GM23338 (cell line): ENCODE measurements at regions not wholly inside any gene's neighbourhood (a gene's known extent, or its start where the extent isn't known, plus 50 kb on each side); places are given as distances from the start of the nearest gene placed in this dataset.

Experiments
- EZH2 ChIP-seq: fragments of 200-600 bp; sonication (generic); IDR thresholded peaks from one replicate; pipeline ENCODE4 v1.8.0; 2017; ENCODE audit warnings: antibody characterized with exemption, mild to moderate bottlenecking, low read depth; ENCODE audit not compliant: unreplicated experiment
- POLR2AphosphoS5 ChIP-seq: IDR thresholded peaks from 2 replicates; pipeline ENCODE4 v1.6.1; 2016; ENCODE audit warnings: antibody characterized with exemption, low read depth
- TF ChIP-seq, protein P1 (sequence below), 2 experiments: fragments of 200-600 bp in 1 of 2; sonication (generic) in 1 of 2; conservative IDR thresholded peaks; 2 replicates each; pipeline versions ENCODE4 v1.5.1 to v1.6.1; 2016 to 2017; ENCODE audit warnings: antibody characterized with exemption in 2 of 2, low read depth in 2 of 2, mild to moderate bottlenecking in 2 of 2, moderate library complexity in 1 of 2

GRCh38 chr5:125338440-125339174 lies 592.2 kb upstream of the ZNF608 start:
- no peak for TF ChIP-seq POLR2AphosphoS5
- TF ChIP-seq EZH2, result no peak
- TF ChIP-seq, protein P1, sequence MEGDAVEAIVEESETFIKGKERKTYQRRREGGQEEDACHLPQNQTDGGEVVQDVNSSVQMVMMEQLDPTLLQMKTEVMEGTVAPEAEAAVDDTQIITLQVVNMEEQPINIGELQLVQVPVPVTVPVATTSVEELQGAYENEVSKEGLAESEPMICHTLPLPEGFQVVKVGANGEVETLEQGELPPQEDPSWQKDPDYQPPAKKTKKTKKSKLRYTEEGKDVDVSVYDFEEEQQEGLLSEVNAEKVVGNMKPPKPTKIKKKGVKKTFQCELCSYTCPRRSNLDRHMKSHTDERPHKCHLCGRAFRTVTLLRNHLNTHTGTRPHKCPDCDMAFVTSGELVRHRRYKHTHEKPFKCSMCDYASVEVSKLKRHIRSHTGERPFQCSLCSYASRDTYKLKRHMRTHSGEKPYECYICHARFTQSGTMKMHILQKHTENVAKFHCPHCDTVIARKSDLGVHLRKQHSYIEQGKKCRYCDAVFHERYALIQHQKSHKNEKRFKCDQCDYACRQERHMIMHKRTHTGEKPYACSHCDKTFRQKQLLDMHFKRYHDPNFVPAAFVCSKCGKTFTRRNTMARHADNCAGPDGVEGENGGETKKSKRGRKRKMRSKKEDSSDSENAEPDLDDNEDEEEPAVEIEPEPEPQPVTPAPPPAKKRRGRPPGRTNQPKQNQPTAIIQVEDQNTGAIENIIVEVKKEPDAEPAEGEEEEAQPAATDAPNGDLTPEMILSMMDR (conservative IDR thresholded peaks at IDR 0.05; ENCODE audit: low read depth in 2 of 2), result peak; percentile 7 to 21; a peak in 1 of 4 replicates
